CD4-positive, alpha-beta T cell treated with Interleukin-17A for 4 hours (primary cell): ENCODE measurements at regions not wholly inside any gene's neighbourhood (a gene's known extent, or its start where the extent isn't known, plus 50 kb on each side); places are given as distances from the start of the nearest gene placed in this dataset.
A peak's percentile ranks its signal among the peaks of the same experiment; 100 is the strongest.

Source experiments
- DNase-seq: peaks from one replicate; pipeline ENCODE4 v3.0.0-alpha.2; 2020; ENCODE audit warnings: mixed read lengths

DNA sequence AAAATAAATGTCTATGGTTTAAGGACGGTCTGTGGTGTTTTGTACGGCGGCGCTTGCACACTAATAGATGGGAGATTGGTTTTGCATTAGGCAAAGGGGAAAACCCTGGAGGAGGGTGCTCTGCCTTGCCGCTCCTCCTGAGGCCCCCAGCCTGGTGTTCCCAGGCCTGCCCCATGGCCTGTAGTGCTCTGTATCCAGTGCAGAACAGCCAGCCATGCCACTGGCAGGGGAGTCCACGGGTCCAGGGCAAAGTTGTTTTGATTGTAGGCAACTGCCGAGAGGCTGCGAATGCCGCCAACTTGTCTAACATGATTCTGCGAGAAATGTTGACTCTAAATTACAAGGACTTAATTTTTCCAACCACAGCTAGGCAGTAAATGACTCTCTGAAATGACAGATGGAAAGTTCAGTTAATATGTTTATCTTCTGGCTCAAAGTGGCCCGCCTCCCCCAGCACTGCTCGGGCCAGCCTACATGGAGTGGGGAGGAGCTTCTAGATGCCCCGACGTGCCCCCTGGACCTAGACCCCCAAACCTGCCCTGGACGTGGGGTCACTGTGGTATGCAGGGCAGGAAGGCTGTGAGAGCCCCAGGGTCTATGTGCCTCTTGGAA lies 104.6 kb upstream of the GDF10 start:
- DNase-seq: no peak

DNA sequence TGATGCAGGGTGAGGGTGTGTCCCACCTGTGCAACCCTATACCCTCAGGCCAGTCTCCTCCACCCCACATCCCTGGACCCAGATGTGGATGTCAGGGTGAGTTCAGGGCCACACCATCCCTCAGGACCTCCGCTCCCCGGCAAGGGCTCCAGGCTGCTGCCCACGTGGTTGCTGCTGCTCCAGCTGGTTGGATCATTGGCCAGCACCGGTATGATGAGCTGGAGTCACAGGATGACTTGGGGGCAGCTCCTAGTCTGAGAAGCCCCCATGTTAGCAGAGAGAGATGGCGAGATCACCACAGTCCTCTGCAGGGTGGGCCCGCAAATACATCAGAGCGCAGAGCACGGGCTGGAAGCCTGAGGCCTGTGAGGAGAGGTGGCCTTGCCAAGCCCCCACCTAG lies 103.3 kb upstream of the GDF10 start:
- no peak for DNase-seq

DNA sequence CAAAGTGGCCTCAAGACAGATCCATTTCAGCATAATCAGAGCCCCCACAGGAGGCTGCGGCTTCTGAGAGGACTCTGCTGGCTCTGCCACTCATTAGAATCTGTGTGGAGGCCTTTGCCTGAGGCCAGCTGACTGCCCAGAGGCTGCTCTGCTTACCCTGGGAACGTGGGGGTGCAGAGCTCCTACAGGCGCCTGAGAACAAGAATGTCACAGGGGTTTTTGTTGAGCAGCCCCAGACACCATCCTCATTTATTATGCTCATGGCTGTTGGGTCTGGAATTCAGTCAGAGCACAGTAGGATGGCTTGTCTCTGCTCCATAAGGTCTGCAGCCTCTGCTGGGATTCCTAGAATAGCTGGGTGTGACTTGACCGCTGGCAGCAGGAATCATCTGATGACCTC lies 101.8 kb upstream of the GDF10 start:
- DNase-seq: no peak

DNA sequence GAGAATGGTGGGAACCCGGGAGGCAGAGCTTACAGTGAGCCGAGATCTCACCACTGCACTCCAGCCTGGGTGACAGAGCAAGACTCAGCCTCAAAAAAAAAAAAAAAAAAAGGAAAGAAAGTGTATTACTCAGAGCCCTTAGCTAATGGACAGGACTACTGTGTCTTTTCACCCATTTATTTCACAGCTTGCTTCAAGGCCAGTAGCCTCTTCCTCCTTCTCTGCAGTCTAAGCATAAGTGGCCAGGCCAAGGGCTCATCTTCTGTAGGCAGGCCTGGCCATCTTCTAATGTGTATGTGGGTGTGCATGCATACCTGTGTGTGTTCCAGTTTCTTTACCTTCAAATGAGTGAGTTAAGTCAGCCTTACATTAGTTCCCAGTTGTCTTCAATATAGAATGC lies 94.8 kb upstream of the GDF10 start:
- DNase-seq: no peak

DNA sequence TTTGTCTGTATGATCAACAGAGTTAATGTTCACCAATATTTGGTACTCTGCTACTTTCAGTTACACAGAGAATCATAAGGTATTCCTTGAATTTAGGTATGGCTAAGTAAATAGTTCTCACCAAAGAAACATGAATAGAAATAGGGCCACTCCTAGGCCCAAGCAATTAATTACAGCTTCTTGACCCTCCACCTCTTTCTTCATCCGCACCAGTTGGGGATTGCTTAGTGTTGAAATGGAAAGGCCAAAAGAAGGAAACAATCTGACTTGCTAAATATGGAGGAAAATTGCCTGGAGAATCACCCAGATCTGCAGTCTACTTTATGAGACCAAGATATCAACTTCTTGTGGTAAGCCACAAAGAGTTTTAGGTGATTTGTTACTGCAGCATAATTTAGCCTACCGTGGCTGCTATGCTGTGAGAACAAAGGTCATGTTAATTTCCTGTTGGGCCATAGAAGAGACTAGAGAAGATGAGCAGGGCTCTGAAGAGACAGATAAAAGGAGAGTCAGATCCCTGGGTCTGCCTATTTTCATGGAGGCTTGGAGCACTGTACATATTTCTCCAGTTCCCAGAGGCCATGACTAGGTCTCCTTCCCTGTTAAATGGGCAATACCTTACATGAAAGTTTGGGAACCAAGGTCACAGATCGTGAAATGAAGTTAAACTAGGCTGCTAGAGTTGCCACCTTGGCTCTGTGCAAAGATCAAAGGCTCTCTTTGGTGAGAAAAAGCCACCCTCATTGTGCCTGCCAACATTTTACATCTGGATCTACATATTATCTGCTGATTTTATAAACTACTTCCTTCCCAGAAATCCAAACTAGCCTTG lies 93.3 kb upstream of the GDF10 start:
- DNase-seq: peak; percentile 46

DNA sequence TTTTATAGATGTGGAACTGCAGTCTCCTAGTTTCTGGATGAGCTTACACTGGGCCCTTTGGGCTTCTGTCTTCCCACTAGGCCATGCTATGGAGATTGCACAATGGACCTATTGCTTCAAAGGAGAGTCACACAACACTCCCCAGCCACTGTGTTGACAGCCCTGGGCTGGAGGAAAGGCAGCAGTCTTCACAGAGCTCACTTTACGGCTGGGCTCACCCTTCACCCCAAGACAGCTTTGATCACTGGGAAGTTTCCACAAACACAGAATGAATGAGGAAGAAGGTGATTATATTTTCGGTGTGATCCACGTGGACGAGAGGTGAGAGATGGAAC lies 92.7 kb upstream of the GDF10 start:
- peak; percentile 55 for DNase-seq

DNA sequence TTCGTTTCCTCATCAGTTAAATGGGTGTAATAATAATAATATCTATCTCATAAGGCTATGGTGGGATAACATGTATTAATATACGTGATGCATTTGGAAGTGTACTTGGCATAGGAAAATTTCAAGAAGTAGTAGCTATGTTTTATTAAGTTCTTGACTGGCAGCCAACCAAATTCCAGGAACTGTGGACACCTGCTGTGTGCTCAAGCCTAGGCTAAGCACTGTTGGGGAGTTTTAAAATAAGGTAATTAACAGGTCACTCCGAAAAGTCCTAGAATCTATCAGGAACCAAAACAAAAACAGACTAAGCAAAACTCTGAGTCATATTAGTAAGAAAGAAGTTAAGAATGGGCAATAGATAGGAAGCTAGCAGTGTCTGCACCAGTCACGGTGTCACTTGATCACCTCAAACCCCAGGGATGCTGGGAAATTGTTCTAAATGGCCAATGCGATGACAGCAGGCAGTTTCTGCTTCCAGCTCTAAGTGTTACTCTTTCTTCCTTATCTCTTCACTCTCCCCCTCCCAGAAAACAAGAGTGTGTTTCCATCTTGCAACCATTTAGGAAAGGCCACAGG lies 92.0 kb upstream of the GDF10 start:
- DNase-seq: peak; percentile 29

DNA sequence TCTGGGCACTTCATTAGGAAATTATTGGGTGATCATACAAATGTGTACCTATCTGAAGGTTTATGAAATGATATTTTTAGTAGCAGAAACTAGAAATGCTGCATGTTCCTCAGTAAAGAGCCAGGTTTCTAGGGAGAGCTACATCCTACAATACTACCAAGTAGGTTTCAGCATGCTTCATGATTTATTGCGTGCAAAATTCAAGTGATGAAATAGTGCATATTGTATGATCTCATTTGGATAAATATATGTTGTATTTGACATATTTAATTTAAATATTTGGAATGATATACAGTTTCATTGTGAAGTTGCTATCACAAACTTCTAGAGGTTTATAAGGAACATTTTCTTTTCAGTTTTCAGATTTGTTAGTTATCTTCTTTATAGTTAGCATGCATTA lies 90.5 kb upstream of the GDF10 start:
- DNase-seq: no peak

DNA sequence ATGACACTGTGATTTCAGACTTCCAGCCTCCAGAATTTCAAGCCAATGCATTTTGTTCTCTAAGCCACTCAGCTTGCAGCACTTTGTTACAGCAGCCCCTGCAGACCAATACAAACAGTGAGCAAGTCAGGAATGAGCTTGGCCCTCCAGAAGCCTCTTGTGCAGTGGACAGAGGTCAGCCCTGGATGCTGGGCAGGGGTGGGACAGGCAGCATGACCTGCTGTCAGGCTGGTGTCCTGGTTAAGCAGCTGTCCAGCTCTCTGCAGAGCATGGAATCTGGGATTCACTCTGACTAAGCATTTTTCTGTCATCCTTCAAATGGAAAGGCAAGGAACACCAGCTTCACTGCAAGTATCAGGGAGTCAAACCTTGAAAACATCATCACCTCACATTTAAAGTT lies 85.5 kb upstream of the GDF10 start:
- no peak for DNase-seq

DNA sequence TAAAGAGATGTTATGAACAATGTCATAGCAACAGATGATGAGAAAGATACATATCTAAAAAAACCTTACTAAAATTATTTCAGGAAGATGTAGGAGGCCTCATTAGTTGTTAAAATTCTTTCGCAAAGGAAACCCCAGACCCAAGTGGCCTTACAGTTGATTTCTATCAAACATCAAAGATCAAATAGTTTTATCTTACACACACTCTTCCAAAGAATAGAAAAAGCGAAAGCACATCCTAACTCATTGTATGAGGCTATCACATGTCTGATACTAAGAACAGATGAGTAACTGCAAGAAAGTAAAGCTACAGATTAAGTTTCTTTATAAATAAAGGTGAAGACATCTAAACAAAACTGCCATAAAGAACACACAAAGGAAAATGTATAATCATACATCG lies 82.9 kb upstream of the GDF10 start:
- no peak for DNase-seq

DNA sequence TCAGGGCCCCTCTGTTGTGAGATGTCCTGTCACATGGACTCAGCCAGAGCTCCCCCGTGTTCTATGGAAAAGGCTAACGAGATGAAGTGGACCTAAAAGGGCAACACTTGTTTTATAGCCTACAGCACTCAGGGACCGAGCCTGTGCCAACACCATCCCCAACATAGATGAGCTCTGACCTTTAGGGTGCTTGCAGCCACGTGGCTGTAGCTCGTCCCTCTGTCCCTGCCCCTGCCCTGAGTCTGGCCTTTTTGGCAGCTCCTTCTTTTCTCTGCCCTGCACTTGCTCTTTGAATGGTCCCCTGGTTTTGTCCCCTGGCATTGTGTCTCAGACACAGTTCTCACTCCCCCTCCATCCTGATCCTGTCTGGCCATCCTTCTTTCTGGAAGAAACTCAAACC lies 81.2 kb upstream of the GDF10 start:
- no peak for DNase-seq

DNA sequence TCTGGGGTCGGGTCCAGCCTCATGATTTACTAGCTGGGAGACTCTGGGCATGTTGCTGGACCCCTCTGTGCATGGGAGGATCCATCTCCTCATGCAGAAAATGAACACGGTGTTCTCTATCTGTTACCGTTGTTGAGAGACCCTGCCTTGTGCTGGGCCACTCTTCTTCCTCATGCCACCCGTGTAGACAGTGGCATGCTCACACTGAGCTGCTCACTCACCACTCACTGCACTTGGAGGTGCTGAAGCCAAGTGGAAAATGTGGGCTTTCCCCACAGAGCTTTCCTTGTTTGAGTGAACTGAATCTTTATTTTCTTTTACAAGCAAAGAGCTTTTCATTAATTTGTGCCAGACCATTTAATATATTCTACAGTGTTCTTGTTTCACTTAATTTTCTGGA lies 77.5 kb upstream of the GDF10 start:
- DNase-seq: no peak

DNA sequence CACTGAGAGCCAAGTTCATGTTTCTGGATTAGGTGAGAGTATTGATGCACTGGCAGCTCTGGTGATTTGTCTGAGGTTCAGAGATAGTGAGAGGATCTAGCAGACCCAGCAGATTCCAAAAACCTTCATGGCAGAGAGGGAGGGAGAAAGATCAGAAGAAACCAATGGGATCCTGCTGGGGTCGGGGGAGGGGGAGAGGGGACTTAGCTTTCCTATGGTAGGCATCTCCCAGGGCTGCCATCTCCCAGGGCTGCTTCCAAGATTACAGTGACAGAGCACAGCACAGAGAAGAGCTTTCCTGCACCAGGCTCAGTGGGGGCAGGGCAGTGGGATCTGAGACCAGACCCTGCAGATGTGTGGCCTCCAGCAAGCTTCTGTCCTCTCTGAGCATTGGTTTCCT lies 76.8 kb upstream of the GDF10 start:
- no peak for DNase-seq

DNA sequence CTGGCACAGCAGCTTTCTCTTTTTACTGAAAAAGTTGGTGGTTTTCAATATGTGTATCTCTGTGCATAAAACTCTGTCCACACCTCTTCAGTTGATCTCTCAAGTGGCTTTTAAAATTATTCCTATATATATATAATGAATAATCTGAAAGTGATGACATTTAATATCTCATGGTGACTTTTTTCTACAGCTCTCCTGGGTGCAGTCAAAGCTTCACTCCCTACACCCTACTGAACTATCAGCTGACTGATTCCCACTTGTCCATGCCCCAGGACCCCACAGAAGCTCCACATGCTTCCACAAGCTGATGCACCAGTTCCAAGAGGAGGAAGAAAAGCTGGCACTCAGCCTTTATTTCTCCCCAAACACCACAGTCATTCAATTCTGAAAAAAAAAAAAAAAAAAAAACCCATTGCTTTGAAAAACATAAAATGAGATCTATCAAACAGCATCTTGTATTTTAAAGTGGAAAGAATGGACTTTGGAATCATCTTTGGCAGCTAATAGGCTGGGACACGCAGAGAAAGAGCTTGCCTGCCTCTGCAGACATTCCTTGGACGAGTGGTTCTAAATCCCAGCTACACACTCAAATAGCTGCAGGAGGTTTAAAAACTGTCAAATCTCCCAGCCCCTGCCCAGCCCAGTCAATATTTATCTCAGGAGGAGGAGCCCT lies 75.3 kb upstream of the GDF10 start:
- DNase-seq: no peak

DNA sequence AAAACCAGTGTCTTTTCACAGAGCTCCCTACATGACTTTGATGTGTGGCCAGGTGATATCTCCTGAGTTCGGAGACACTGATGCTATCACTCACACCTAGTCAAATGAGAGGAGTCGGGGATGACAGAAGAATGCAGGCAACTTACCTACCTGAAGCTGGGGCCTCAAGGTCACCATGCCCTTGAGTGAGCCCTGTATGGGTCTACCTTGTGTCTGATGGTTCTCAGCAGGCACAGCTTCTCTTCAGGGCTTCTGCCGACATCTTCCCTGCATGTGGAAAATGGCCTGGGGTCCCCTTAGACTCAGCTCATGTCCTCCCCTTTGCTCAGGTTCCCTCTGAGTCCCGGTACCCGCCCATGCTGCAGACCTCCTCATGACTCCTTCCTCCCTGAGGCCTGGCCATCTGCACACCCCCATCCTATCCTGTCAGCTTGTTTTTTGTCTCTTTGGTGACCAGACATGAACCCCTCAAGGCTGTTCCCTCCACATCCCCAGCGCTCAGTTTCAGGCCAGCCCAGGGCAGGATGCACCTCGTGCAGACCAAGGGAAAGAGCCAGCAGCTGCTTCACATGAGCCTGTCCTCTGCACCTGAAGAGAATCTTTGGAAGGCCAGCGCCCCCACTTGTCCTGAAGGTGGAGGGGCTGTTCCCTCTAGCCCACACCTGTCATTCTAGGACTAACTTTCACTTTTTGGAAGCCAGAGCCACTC lies 74.6 kb upstream of the GDF10 start:
- peak; percentile 32 for DNase-seq

DNA sequence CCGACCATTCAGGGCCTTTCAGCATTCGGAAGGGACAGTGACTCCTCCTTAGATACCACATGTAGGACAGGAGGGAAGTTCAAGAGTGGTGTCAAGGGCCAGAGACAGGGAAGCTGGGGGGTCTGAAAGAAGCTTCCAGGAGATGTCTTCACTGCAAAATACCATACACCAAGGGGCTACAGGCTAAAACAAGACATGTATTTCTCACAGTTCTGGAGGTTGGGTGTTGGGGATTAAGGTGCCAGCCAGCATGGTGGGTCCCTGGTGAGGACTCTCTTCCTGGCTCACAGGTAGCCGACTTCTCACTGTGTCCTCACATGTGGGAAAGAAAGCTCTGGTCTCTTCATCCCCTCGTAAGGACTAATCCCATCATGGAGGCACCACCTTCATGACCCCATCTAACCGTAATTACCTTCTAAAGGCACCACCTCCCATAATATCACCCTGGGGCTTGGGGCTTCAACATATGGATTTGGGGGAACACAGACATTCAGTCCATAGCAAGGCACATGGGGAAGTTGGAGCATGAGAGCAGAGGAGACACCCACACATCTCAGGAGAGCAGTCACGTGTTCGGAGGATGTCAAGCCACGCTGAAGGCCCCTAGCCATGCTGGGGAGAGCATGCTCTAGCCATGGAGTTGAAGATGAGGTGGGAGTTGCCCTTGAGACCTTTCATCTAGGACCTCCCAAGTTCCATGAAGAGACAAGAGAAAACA lies 73.9 kb upstream of the GDF10 start:
- no peak for DNase-seq

DNA sequence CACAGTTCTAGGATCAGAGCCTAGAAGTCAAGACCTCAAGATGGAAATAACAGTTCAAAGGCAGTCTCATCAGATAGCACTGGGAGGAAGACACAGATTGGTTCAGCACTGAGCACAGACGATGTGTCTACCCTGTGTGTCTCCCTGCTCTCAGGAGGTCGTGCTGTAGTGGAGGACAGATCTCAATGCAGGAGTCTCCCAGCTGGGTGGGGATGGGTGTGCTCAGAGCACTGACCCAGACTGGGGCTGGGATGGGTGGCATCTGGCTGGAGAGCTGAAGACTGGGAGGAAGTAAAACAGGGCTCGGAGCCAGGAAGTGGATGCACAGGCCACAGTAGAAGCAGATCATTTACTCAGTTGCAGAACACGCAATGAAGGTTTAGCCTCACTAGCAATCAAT lies 69.5 kb upstream of the GDF10 start:
- peak; percentile 29 for DNase-seq

DNA sequence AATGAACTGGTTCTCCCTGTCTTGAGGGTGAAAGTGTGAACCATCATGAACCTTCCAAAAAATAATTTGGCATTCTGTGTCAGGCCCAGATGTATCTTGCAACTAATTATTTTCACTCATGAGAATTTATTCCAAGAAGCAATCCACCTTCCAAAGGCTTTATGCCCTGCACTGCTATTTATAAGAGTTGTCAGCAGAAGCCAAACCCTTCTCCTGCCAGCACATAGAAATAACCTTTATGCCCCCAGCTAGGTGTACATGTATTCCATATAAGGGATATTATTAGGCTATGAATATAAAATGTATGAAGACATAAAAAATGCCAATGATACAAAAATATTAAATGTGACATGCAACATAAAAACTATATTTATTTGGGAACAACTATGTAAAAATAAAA lies 69.0 kb upstream of the GDF10 start:
- DNase-seq: no peak

DNA sequence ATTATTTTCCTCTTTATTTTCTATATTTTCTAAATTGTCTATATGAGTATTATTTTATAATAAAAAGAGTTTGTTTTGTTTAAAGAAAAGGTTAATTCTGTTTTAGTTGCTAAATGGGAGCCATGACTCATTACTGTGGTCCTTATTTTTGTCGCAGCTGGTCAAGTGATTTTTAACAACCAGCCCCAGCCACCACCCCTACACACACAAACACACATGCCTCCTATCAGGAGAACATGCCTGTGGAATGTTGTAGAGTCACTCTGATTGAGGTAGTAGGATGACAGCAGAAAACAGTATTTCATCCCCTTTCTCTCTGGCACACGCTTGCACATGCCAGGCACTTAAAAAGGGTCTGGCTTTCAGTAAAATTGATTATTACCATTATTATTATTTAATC lies 68.6 kb upstream of the GDF10 start:
- no peak for DNase-seq

DNA sequence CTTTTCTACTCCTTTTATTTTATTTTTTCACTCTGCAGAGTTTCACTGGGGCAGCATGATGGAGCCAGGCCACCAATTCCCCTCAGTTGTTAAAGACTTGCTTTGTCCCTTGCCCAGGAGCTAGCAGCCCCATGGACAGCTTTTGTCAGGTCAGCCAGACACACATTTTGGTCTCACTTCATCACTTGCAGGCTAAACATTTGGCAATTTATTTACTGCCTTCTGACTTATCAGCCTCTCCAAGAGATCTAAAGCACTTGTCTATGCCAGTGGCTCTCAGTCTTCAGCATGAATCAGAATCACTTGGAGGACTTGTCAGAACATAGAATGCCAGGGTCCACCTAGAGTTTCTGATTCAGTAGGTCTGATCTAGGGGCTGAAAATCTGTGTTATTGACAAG lies 66.4 kb upstream of the GDF10 start:
- DNase-seq: no peak

DNA sequence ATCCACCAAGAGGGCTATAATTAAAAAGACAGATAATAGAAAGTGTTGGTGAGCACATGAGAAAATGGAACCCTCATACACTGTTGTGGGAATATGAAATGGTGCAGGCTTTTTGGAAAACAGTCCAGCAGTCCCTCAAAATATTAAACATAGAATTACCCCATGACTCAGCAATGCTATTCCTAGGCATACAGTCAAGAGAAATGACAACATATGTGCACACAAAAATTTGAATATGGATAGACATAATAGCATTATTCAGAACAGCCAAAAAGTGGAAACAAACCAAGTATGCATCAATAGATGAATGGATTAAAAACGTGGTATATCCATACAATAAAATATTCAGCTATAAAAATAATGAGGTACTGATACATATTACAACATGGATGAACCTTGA lies 64.5 kb upstream of the GDF10 start:
- no peak for DNase-seq
